Lower lobe of right lung (tissue), 2 donors: ENCODE measurements at regions not wholly inside any gene's neighbourhood (a gene's known extent, or its start where the extent isn't known, plus 50 kb on each side); places are given as distances from the start of the nearest gene placed in this dataset.

Experiments used
- ATAC-seq, 2 donors: fragments of 200-7000 bp; cut with Tn5 transposase; one replicate each; pipeline ENCODE4 v1.9.1; 2020 to 2022; ENCODE audit warnings: mild to moderate bottlenecking in 2 of 2, moderate library complexity in 2 of 2
- DNase-seq: peaks from one replicate; pipeline ENCODE4 v3.0.0-alpha.2; 2020
- H3K27ac ChIP-seq: fragments of 200-600 bp; one replicate; pipeline ENCODE4 v1.8.0; 2022
- H3K27me3 ChIP-seq: fragments of 200-600 bp; one replicate; pipeline ENCODE4 v1.8.0; 2022; ENCODE audit warnings: low read depth
- H3K36me3 ChIP-seq: fragments of 200-600 bp; one replicate; pipeline ENCODE4 v1.8.0; 2022; ENCODE audit warnings: mild to moderate bottlenecking
- H3K4me1 ChIP-seq: fragments of 200-600 bp; one replicate; pipeline ENCODE4 v1.8.0; 2022
- H3K4me3 ChIP-seq: fragments of 200-600 bp; one replicate; pipeline ENCODE4 v1.8.0; 2022; ENCODE audit warnings: mild to moderate bottlenecking
- H3K9me3 ChIP-seq: fragments of 200-600 bp; one replicate; pipeline ENCODE4 v1.8.0; 2022
- CTCF ChIP-seq: fragments of 200-600 bp; IDR thresholded peaks from one replicate; pipeline ENCODE4 v1.8.0; 2022; ENCODE audit warnings: antibody characterized with exemption, mild to moderate bottlenecking
- intact Hi-C: fragments of 100-400 bp; cut with DNase I; formaldehyde crosslinking; loops from one replicate; pipeline ENCODE4 v1.11.0; 2022
- donor health status: DM: no; HTN: yes; CAD: no; lungs with severe emphysema.

GRCh38 chr22:27509132-27509920 is 292.2 kb downstream of the MN1 start:
- no peak overlapping the region for H3K27ac ChIP-seq
- no peaks in the 10 kb centered on the region for H3K36me3 ChIP-seq
- ATAC-seq (no peak), DNase-seq (no peak)
- TF ChIP-seq CTCF, result no peak
- peaks cover 13% of the 10 kb centered on the region for H3K4me1 ChIP-seq
- intact Hi-C loops, result no loop called here
- H3K27me3 ChIP-seq, result no peaks in the 10 kb centered on the region
- H3K9me3 ChIP-seq, result no peaks in the 10 kb centered on the region
- H3K4me3 ChIP-seq, result no peak overlapping the region

- H3K27me3 ChIP-seq, result no peaks in the 10 kb centered on the region
- peaks cover 16% of the 10 kb centered on the region for H3K4me1 ChIP-seq
- DNase-seq (no peak), ATAC-seq (no peak)
- no peaks in the 10 kb centered on the region for H3K9me3 ChIP-seq
- H3K4me3 ChIP-seq, result no peak overlapping the region
- no peak overlapping the region for H3K27ac ChIP-seq
- H3K36me3 ChIP-seq, result no peaks in the 10 kb centered on the region
- TF ChIP-seq CTCF, result no peak
- intact Hi-C loops, result no loop called here
Observed at GRCh38 chr22:27510024-27510423, 291.5 kb downstream of the MN1 start.

GRCh38 chr22:27512283-27512761 is 289.2 kb downstream of the MN1 start:
- ATAC-seq (peak; percentile 83 to 87), DNase-seq (peak; percentile 61)
- no peaks in the 10 kb centered on the region for H3K9me3 ChIP-seq
- intact Hi-C loops, result no loop called here
- H3K4me1 ChIP-seq, result peaks cover 17% of the 10 kb centered on the region
- H3K36me3 ChIP-seq, result no peaks in the 10 kb centered on the region
- no peaks in the 10 kb centered on the region for H3K27me3 ChIP-seq
- H3K27ac ChIP-seq, result peak overlapping the region; percentile 3
- H3K4me3 ChIP-seq, result no peak overlapping the region
- no peak for TF ChIP-seq CTCF

GRCh38 chr22:27513021-27513420 is 288.5 kb downstream of the MN1 start:
- Histone ChIP-seq H3K4me1 (peaks cover 17% of the 10 kb centered on the region), H3K27me3 (no peaks in the 10 kb centered on the region), H3K27ac (no peak overlapping the region), H3K36me3 (no peaks in the 10 kb centered on the region), H3K9me3 (no peaks in the 10 kb centered on the region), H3K4me3 (no peak overlapping the region)
- no peak for ATAC-seq
- no peak for TF ChIP-seq CTCF
- no peak for DNase-seq
- intact Hi-C loops, result no loop called here

GRCh38 chr22:27514601-27515523 is 286.7 kb downstream of the MN1 start:
- intact Hi-C loops, result no loop called here
- ATAC-seq (no peak), DNase-seq (no peak)
- no peak overlapping the region for H3K4me3 ChIP-seq
- peaks cover 17% of the 10 kb centered on the region for H3K4me1 ChIP-seq
- no peak overlapping the region for H3K27ac ChIP-seq
- no peak for TF ChIP-seq CTCF
- no peaks in the 10 kb centered on the region for H3K27me3 ChIP-seq
- H3K9me3 ChIP-seq, result no peaks in the 10 kb centered on the region
- no peaks in the 10 kb centered on the region for H3K36me3 ChIP-seq
